Right atrium auricular region (tissue), 2 donors: ENCODE measurements at regions not wholly inside any gene's neighbourhood (a gene's known extent, or its start where the extent isn't known, plus 50 kb on each side); places are given as distances from the start of the nearest gene placed in this dataset.

Experiments used
- DNase-seq: peaks from one replicate; pipeline ENCODE4 v3.0.0-alpha.2; 2019; ENCODE audit warnings: low spot score
- H3K27ac ChIP-seq, 2 donors: fragments of 200-600 bp; sonication (generic); 1 replicate in 1 of 2; 2 replicates in 1 of 2; pipeline ENCODE4 v1.5.1; 2016 to 2019
- H3K27me3 ChIP-seq, 2 donors: fragments of 200-600 bp; sonication (generic); one replicate each; pipeline versions ENCODE4 v1.5.1 to v1.6.0; 2017 to 2019
- H3K36me3 ChIP-seq: fragments of 200-600 bp; sonication (generic); one replicate; pipeline ENCODE4 v1.5.1; 2016
- H3K4me1 ChIP-seq, 2 donors: fragments of 200-600 bp; sonication (generic); one replicate each; pipeline versions ENCODE4 v1.5.1 to v1.6.0; 2017 to 2019
- H3K4me3 ChIP-seq, 2 donors: fragments of 200-600 bp; sonication (generic); 1 replicate in 1 of 2; 2 replicates in 1 of 2; pipeline ENCODE4 v1.5.1; 2017 to 2019; ENCODE audit warnings: mild to moderate bottlenecking in 1 of 2, moderate library complexity in 1 of 2
- H3K9me3 ChIP-seq, 2 donors: fragments of 200-600 bp; sonication (generic); one replicate each; pipeline ENCODE4 v1.5.1; 2019
- TF ChIP-seq, protein P1 (sequence below), 2 donors: fragments of 200-600 bp; sonication (generic); IDR thresholded peaks; one replicate each; pipeline ENCODE4 v1.5.1; 2019; ENCODE audit warnings: antibody characterized with exemption in 2 of 2

DNA sequence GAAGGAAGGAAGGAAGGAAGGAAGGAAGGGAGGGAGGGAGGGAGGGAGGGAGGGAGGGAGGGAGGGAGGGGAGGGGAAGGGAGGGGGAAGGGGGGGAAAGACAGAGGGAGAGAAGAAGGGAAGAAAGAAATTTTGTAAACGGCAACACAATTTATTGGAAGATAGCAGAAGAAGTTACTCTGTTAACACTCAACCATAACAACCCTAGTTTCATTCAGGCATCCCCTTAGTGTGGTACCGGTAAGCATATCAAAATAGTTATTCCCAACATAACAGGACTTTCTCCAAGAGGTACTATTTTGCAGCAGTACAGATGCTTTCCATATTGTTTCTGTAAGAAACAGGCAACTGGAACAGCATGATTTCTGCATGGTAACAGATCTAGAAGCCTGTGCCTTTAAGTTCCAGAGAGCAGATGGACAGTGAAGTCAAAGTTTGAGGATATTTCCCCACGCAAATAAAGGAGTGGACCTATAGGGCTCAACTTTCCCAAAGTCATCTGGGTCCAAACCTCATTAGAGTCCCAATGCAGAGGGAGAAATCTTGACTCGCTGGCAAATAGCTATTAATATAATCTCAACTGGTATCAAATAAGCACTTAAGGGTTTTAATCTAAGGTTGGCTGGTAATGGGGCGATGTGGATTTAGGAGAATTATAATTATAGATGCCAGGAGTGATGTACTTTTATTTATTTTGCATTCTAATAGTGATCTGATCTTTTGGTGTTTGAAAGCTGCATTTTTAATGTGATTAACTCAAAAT is 69.4 kb downstream of the TENT5A start:
- DNase-seq: no peak
- Histone ChIP-seq H3K27ac (no peak overlapping the region), H3K36me3 (no peaks in the 10 kb centered on the region), H3K9me3 (no peaks in the 10 kb centered on the region), H3K4me1 (no peaks in the 10 kb centered on the region), H3K27me3 (no peaks in the 10 kb centered on the region), H3K4me3 (no peak overlapping the region)
- TF ChIP-seq, protein P1, sequence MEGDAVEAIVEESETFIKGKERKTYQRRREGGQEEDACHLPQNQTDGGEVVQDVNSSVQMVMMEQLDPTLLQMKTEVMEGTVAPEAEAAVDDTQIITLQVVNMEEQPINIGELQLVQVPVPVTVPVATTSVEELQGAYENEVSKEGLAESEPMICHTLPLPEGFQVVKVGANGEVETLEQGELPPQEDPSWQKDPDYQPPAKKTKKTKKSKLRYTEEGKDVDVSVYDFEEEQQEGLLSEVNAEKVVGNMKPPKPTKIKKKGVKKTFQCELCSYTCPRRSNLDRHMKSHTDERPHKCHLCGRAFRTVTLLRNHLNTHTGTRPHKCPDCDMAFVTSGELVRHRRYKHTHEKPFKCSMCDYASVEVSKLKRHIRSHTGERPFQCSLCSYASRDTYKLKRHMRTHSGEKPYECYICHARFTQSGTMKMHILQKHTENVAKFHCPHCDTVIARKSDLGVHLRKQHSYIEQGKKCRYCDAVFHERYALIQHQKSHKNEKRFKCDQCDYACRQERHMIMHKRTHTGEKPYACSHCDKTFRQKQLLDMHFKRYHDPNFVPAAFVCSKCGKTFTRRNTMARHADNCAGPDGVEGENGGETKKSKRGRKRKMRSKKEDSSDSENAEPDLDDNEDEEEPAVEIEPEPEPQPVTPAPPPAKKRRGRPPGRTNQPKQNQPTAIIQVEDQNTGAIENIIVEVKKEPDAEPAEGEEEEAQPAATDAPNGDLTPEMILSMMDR (IDR thresholded peaks at IDR 0.05): no peak

DNA sequence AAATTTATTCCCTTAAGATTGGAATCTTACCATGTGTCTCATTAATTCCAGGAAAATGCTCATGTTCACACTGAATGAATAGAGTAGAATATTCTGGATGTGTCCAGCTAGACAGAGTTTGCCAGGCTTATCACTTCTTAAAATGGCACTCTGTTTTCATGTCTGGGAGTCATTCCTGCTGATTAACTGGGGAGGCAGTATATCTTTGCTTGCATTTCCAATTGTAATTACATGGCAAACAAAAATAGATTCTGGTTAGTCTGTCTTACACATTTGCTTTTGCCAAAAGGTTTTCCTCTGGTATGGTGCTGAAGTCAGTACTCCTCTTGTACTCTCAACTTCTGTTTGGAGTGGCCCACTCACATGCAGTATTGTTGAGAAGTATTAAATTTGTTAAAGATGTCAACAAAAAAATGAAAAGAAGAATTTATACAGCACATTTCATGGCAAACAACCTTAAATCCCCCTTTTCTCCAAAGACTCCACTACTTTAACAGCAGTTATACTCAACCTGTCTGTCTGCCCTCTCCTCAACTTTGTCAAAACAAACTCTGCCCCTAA is 70.2 kb downstream of the TENT5A start:
- no peak for DNase-seq
- peak overlapping the region in 1 of 2 donors; percentile 58 for H3K27ac ChIP-seq
- H3K4me3 ChIP-seq: no peak overlapping the region
- no peaks in the 10 kb centered on the region for H3K4me1 ChIP-seq
- TF ChIP-seq, protein P1 (IDR thresholded peaks at IDR 0.05): no peak
- no peaks in the 10 kb centered on the region for H3K27me3 ChIP-seq
- no peaks in the 10 kb centered on the region for H3K36me3 ChIP-seq
- no peaks in the 10 kb centered on the region for H3K9me3 ChIP-seq

DNA sequence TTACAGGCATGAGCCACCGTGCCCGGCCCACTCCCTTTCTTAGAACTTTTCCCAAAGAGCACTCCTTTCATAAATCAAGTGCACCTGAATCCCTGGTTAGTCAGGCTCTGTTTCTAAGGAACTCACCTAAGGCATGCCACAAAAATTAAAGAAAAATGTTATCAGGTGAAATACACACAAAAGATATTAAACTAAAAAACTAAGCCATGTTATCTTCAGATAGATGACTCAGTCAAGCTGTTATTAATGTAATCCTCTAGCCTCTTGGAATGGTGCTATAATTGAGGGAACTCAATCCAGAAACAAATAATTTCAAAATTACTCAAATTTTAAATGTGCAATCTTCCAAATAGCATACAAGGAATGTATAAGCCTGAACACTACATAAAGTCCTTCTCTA is 83.0 kb downstream of the TENT5A start:
- DNase-seq: no peak
- Histone ChIP-seq H3K9me3 (no peaks in the 10 kb centered on the region), H3K27ac (peak overlapping the region in 1 of 2 donors; percentile 63), H3K27me3 (no peaks in the 10 kb centered on the region), H3K4me3 (no peak overlapping the region), H3K4me1 (peaks cover 0 to 10% of the 10 kb centered on the region in 2 donors), H3K36me3 (no peaks in the 10 kb centered on the region)
- TF ChIP-seq, protein P1 (IDR thresholded peaks at IDR 0.05): no peak

DNA sequence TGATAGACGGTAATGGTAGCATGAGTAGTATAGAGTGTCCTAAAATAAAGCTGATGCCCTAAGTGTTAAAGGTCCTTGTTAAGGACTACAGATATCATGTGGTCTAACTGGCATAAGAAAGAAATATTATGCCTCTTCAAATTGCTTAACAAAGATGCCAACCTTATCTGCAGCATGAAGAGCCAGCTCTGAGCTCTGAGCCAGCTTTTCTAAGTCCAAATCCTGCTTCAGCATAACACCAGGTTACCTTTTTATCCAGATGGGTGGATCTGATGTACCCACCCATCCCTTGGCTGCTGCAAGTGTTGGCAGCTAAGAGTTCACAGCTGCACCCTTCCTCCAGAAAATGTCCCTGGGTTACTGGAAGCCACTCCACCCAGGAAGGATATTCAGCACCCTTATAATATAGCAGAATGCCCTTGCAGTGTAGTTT is 83.8 kb downstream of the TENT5A start:
- no peak for DNase-seq
- Histone ChIP-seq H3K27me3 (no peaks in the 10 kb centered on the region), H3K4me3 (no peak overlapping the region), H3K9me3 (no peaks in the 10 kb centered on the region), H3K4me1 (peaks cover 0 to 10% of the 10 kb centered on the region in 2 donors), H3K36me3 (no peaks in the 10 kb centered on the region), H3K27ac (peak overlapping the region in 1 of 2 donors; percentile 63)
- TF ChIP-seq, protein P1 (IDR thresholded peaks at IDR 0.05): no peak

DNA sequence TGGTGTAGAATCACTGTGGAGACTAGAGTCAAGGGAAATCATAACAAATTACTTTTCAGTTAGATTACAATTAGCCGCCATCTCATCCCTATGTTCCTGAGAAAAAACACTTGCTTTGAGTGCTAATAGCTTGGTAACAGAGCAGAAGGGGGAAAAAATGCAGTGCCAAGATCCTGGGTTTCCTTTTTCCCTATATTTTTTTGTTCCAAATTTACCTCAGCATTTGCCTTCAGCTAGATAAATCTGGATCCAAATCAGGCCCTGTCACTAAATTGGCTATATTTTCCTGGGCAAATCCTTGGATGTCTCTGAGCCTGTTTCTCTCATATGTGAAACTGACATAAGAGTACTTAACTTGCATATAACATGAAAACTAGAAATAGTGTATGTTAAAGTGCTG is 86.0 kb downstream of the TENT5A start:
- no peak for DNase-seq
- no peaks in the 10 kb centered on the region for H3K27me3 ChIP-seq
- H3K4me1 ChIP-seq: peaks cover 0 to 10% of the 10 kb centered on the region in 2 donors
- no peaks in the 10 kb centered on the region for H3K36me3 ChIP-seq
- H3K4me3 ChIP-seq: no peak overlapping the region
- TF ChIP-seq, protein P1 (IDR thresholded peaks at IDR 0.05): no peak
- no peak overlapping the region for H3K27ac ChIP-seq
- H3K9me3 ChIP-seq: no peaks in the 10 kb centered on the region
